HUES6 (cell line): ENCODE measurements at regions not wholly inside any gene's neighbourhood (a gene's known extent, or its start where the extent isn't known, plus 50 kb on each side); places are given as distances from the start of the nearest gene placed in this dataset.

Source experiments
- H3K27ac ChIP-seq: 2 replicates; pipeline ENCODE4 v1.7.0; 2013; ENCODE audit warnings: low read depth, mild to moderate bottlenecking, low read length, inconsistent platforms
- H3K27me3 ChIP-seq: 2 replicates; pipeline ENCODE4 v1.6.1; 2013; ENCODE audit warnings: low read length; ENCODE audit not compliant: control insufficient read depth, insufficient read depth
- H3K36me3 ChIP-seq: 2 replicates; pipeline ENCODE4 v1.6.1; 2013; ENCODE audit warnings: low read length; ENCODE audit not compliant: control insufficient read depth, insufficient read depth
- H3K4me1 ChIP-seq: 2 replicates; pipeline ENCODE4 v1.6.1; 2013; ENCODE audit warnings: low read length; ENCODE audit not compliant: control insufficient read depth, insufficient read depth
- H3K4me3 ChIP-seq: 2 replicates; pipeline ENCODE4 v1.5.1; 2013; ENCODE audit warnings: low read depth, low read length
- H3K9ac ChIP-seq: one replicate; pipeline ENCODE4 v1.6.1; 2013; ENCODE audit warnings: mild to moderate bottlenecking, low read length
- H3K9me3 ChIP-seq: 2 replicates; pipeline ENCODE4 v1.6.1; 2013; ENCODE audit warnings: low read depth, low read length; ENCODE audit not compliant: control insufficient read depth, insufficient read depth

- no peaks in the 10 kb centered on the region for H3K27me3 ChIP-seq
- H3K4me1 ChIP-seq, result peaks cover 5% of the 10 kb centered on the region
- no peak overlapping the region for H3K9ac ChIP-seq
- peaks cover 17% of the 10 kb centered on the region for H3K9me3 ChIP-seq
- no peak overlapping the region for H3K4me3 ChIP-seq
- no peak overlapping the region for H3K27ac ChIP-seq
- no peaks in the 10 kb centered on the region for H3K36me3 ChIP-seq
Observed at GRCh38 chr14:101184572-101184971, 281.1 kb upstream of the RTL1 start.

- Histone ChIP-seq H3K9ac (no peak overlapping the region), H3K9me3 (peaks cover 13% of the 10 kb centered on the region), H3K27me3 (no peaks in the 10 kb centered on the region), H3K36me3 (no peaks in the 10 kb centered on the region), H3K27ac (no peak overlapping the region), H3K4me1 (peaks cover 5% of the 10 kb centered on the region), H3K4me3 (no peak overlapping the region)
Observed at GRCh38 chr14:101185073-101185835, 281.7 kb upstream of the RTL1 start.

GRCh38 chr14:101185946-101186345, 282.4 kb upstream of the RTL1 start:
- H3K36me3 ChIP-seq, result no peaks in the 10 kb centered on the region
- H3K27ac ChIP-seq, result no peak overlapping the region
- peaks cover 5% of the 10 kb centered on the region for H3K4me1 ChIP-seq
- H3K4me3 ChIP-seq, result no peak overlapping the region
- no peak overlapping the region for H3K9ac ChIP-seq
- H3K27me3 ChIP-seq, result no peaks in the 10 kb centered on the region
- peaks cover 8% of the 10 kb centered on the region for H3K9me3 ChIP-seq

- Histone ChIP-seq H3K27me3 (no peaks in the 10 kb centered on the region), H3K4me1 (peaks cover 5% of the 10 kb centered on the region), H3K9me3 (peaks cover 7% of the 10 kb centered on the region), H3K4me3 (no peak overlapping the region), H3K9ac (no peak overlapping the region), H3K27ac (no peak overlapping the region), H3K36me3 (no peaks in the 10 kb centered on the region)
Observed at GRCh38 chr14:101186544-101186943, 283.0 kb upstream of the RTL1 start.

GRCh38 chr14:101186992-101187815, 283.7 kb upstream of the RTL1 start:
- Histone ChIP-seq H3K4me1 (peaks cover 5% of the 10 kb centered on the region), H3K27me3 (peaks cover 5% of the 10 kb centered on the region), H3K9ac (no peak overlapping the region), H3K36me3 (no peaks in the 10 kb centered on the region), H3K4me3 (no peak overlapping the region), H3K9me3 (peaks cover 3% of the 10 kb centered on the region; the same call in 1 of the 2 replicates), H3K27ac (no peak overlapping the region)

GRCh38 chr14:101187816-101188570, 284.5 kb upstream of the RTL1 start:
- no peak overlapping the region for H3K9ac ChIP-seq
- peaks cover 6% of the 10 kb centered on the region for H3K27me3 ChIP-seq
- peaks cover 5% of the 10 kb centered on the region for H3K4me1 ChIP-seq
- no peaks in the 10 kb centered on the region for H3K9me3 ChIP-seq
- no peaks in the 10 kb centered on the region for H3K36me3 ChIP-seq
- no peak overlapping the region for H3K4me3 ChIP-seq
- no peak overlapping the region for H3K27ac ChIP-seq

GRCh38 chr14:101188571-101188915, 285.0 kb upstream of the RTL1 start:
- Histone ChIP-seq H3K9me3 (no peaks in the 10 kb centered on the region), H3K4me3 (no peak overlapping the region), H3K36me3 (no peaks in the 10 kb centered on the region), H3K27ac (no peak overlapping the region), H3K9ac (no peak overlapping the region), H3K27me3 (peaks cover 12% of the 10 kb centered on the region), H3K4me1 (peaks cover 4% of the 10 kb centered on the region)

- Histone ChIP-seq H3K9me3 (no peaks in the 10 kb centered on the region), H3K27ac (no peak overlapping the region), H3K9ac (no peak overlapping the region), H3K4me1 (peaks cover 8% of the 10 kb centered on the region; the same call in 1 of the 2 replicates), H3K27me3 (peaks cover 15% of the 10 kb centered on the region), H3K36me3 (no peaks in the 10 kb centered on the region), H3K4me3 (no peak overlapping the region)
Observed at GRCh38 chr14:101189266-101189665, 285.7 kb upstream of the RTL1 start.

GRCh38 chr14:101189962-101190560, 286.5 kb upstream of the RTL1 start:
- peaks cover 15% of the 10 kb centered on the region for H3K27me3 ChIP-seq
- H3K27ac ChIP-seq, result no peak overlapping the region
- H3K4me3 ChIP-seq, result no peak overlapping the region
- H3K36me3 ChIP-seq, result no peaks in the 10 kb centered on the region
- no peak overlapping the region for H3K9ac ChIP-seq
- H3K9me3 ChIP-seq, result no peaks in the 10 kb centered on the region
- peaks cover 9% of the 10 kb centered on the region; the same call in 1 of the 2 replicates for H3K4me1 ChIP-seq

GRCh38 chr14:101191101-101191720, 287.7 kb upstream of the RTL1 start:
- peaks cover 9% of the 10 kb centered on the region; the same call in 1 of the 2 replicates for H3K4me1 ChIP-seq
- peaks cover 15% of the 10 kb centered on the region for H3K27me3 ChIP-seq

More at GRCh38 chr14:101191101-101191720, 287.7 kb upstream of the RTL1 start:
- Histone ChIP-seq H3K4me3 (no peak overlapping the region), H3K9ac (no peak overlapping the region), H3K36me3 (no peaks in the 10 kb centered on the region), H3K27ac (no peak overlapping the region), H3K9me3 (no peaks in the 10 kb centered on the region)
